DMS 273 (cell line): ENCODE measurements at regions not wholly inside any gene's neighbourhood (a gene's known extent, or its start where the extent isn't known, plus 50 kb on each side); places are given as distances from the start of the nearest gene placed in this dataset.
"Not testable (repeated sequence)": the region's sequence is repeated elsewhere in the genome, so short reads cannot be mapped to it uniquely, and the experiment has no call there.

Experiments used
- DNase-seq: peaks from one replicate; lab custom pipeline; 2025; ENCODE audit not compliant: unreplicated experiment; lab: John Stamatoyannopoulos, UW

- no peak for DNase-seq
These were observed 55.0 kb downstream of the FOXA2 start for GRCh38 chr20:22529150-22530019.

GRCh38 chr20:22526512-22527012, 57.8 kb downstream of the FOXA2 start:
- DNase-seq = no peak

- no peak for DNase-seq
These were observed 58.6 kb downstream of the FOXA2 start for GRCh38 chr20:22525821-22526220.

GRCh38 chr20:22525069-22525820, 59.1 kb downstream of the FOXA2 start:
- DNase-seq = no peak

- no peak for DNase-seq
These were observed 59.9 kb downstream of the FOXA2 start for GRCh38 chr20:22524393-22525015.

- no peak for DNase-seq
These were observed 60.6 kb downstream of the FOXA2 start for GRCh38 chr20:22523499-22524392.

GRCh38 chr20:22523128-22523498, 61.3 kb downstream of the FOXA2 start:
- DNase-seq = no peak

GRCh38 chr20:22522701-22523100, 61.7 kb downstream of the FOXA2 start:
- DNase-seq = no peak

- DNase-seq = not testable (repeated sequence)
These were observed 62.4 kb downstream of the FOXA2 start for GRCh38 chr20:22521940-22522339.

GRCh38 chr20:22520381-22520780, 64.0 kb downstream of the FOXA2 start:
- no peak for DNase-seq

GRCh38 chr20:22515264-22515663, 69.1 kb downstream of the FOXA2 start:
- no peak for DNase-seq

- no peak for DNase-seq
These were observed 70.8 kb downstream of the FOXA2 start for GRCh38 chr20:22513574-22513973.

- DNase-seq = no peak
These were observed 71.4 kb downstream of the FOXA2 start for GRCh38 chr20:22512911-22513489.

- DNase-seq = no peak
These were observed 72.1 kb downstream of the FOXA2 start for GRCh38 chr20:22511943-22512910.

- DNase-seq = no peak
These were observed 74.6 kb downstream of the FOXA2 start for GRCh38 chr20:22509843-22510147.

- DNase-seq = no peak
These were observed 75.1 kb downstream of the FOXA2 start for GRCh38 chr20:22509090-22509842.

GRCh38 chr20:22508426-22508825, 75.9 kb downstream of the FOXA2 start:
- DNase-seq = no peak

GRCh38 chr20:22507240-22507961, 77.0 kb downstream of the FOXA2 start:
- no peak for DNase-seq
